ENCODE measurements at regions not wholly inside any gene's neighbourhood (a gene's known extent, or its start where the extent isn't known, plus 50 kb on each side); places are given as distances from the start of the nearest gene placed in this dataset.
"Not testable (repeated sequence)": the region's sequence is repeated elsewhere in the genome, so short reads cannot be mapped to it uniquely, and the experiment has no call there.

- H4K20me1 ChIP-seq (ENCODE audit: control insufficient read depth, insufficient read depth, low read length, poor library complexity, severe bottlenecking): no peaks in the 10 kb centered on the region
- Mint-ChIP-seq H3K4me3 (no peak overlapping the region), H3K27me3 (no peaks in the 10 kb centered on the region), H3K4me1 (peaks cover 3% of the 10 kb centered on the region), H3K27ac (no peak overlapping the region), H3K9me3 (ENCODE audit: insufficient read depth) (no peaks in the 10 kb centered on the region)
- ChIA-PET CTCF (no interaction called here), POLR2A (no interaction called here)
- H3K9ac ChIP-seq (ENCODE audit: low read length): no peak overlapping the region
- intact Hi-C loops (cut with micrococcal nuclease): no loop called here
- H3K9me3 ChIP-seq (ENCODE audit: control extremely low read depth in 1 of 3, control insufficient read depth in 2 of 3, insufficient read depth in 1 of 3, low read length in 2 of 3): peaks cover 0 to 1% (median 0%) of the 10 kb centered on the region in 3 donors
- DNase-seq: no peak
- no peak overlapping the region for H2AFZ ChIP-seq (ENCODE audit: insufficient read depth, low read depth, low read length, poor library complexity, severe bottlenecking)
- no peak overlapping the region for H3K4me3 ChIP-seq (ENCODE audit: control extremely low read depth in 1 of 5, extremely low read depth in 1 of 5, insufficient read depth in 1 of 5, low read depth in 2 of 5, low read length in 4 of 5)
- no peaks in the 10 kb centered on the region for H3K4me1 ChIP-seq (ENCODE audit: control insufficient read depth in 2 of 2, insufficient read depth in 2 of 2, low read length in 2 of 2)
- no peak overlapping the region for H3K27ac ChIP-seq (ENCODE audit: low read length in 2 of 2)
- TF ChIP-seq EZH2 (IDR thresholded peaks at IDR 0.05; ENCODE audit: borderline replicate concordance, insufficient read depth, low read depth, low read length, poor library complexity, severe bottlenecking) (no peak), CTCF (IDR thresholded peaks at IDR 0.05) (no peak)
- H3K36me3 ChIP-seq (replicated peaks in 1 of 2; ENCODE audit: control extremely low read depth in 1 of 2, control insufficient read depth in 1 of 2, extremely low read depth in 1 of 2, insufficient read depth in 2 of 2, low read length in 1 of 2): no peaks in the 10 kb centered on the region
- no CpG with 5 or more reads among the region's 6 CpGs for WGBS (ENCODE audit: insufficient coverage)
- H3K4me2 ChIP-seq (replicated peaks; ENCODE audit: low read depth, low read length, poor library complexity, severe bottlenecking): no peak overlapping the region
- H3K79me2 ChIP-seq (ENCODE audit: control insufficient read depth, insufficient read depth, low read length): no peaks in the 10 kb centered on the region
- H3K27me3 ChIP-seq (replicated peaks in 1 of 4; ENCODE audit: control extremely low read depth in 1 of 4, control insufficient read depth in 3 of 4, insufficient read depth in 4 of 4, low read length in 3 of 4): no peaks in the 10 kb centered on the region
- ATAC-seq (ENCODE audit: low read depth): no peak
These were observed 61.3 kb upstream of the C1orf53 start for GRCh38 chr1:197841158-197841557.

GRCh38 chr1:197839786-197840185, 62.6 kb upstream of the C1orf53 start:
- not testable (repeated sequence) for H3K27ac Mint-ChIP-seq

More at GRCh38 chr1:197839786-197840185, 62.6 kb upstream of the C1orf53 start:
- H3K27me3 Mint-ChIP-seq; H3K9ac ChIP-seq (ENCODE audit: low read length); H3K79me2 ChIP-seq (ENCODE audit: control insufficient read depth, insufficient read depth, low read length); H3K27ac ChIP-seq (ENCODE audit: low read length in 2 of 2); H3K9me3 Mint-ChIP-seq (ENCODE audit: insufficient read depth); H4K20me1 ChIP-seq (ENCODE audit: control insufficient read depth, insufficient read depth, low read length, poor library complexity, severe bottlenecking); H3K4me3 ChIP-seq (ENCODE audit: control extremely low read depth in 1 of 5, extremely low read depth in 1 of 5, insufficient read depth in 1 of 5, low read depth in 2 of 5, low read length in 4 of 5); H3K36me3 ChIP-seq (replicated peaks in 1 of 2; ENCODE audit: control extremely low read depth in 1 of 2, control insufficient read depth in 1 of 2, extremely low read depth in 1 of 2, insufficient read depth in 2 of 2, low read length in 1 of 2); ATAC-seq (ENCODE audit: low read depth); H3K4me1 Mint-ChIP-seq; H3K4me1 ChIP-seq (ENCODE audit: control insufficient read depth in 2 of 2, insufficient read depth in 2 of 2, low read length in 2 of 2); CTCF ChIA-PET; H3K4me3 Mint-ChIP-seq; H3K27me3 ChIP-seq (replicated peaks in 1 of 4; ENCODE audit: control extremely low read depth in 1 of 4, control insufficient read depth in 3 of 4, insufficient read depth in 4 of 4, low read length in 3 of 4); H3K9me3 ChIP-seq (ENCODE audit: control extremely low read depth in 1 of 3, control insufficient read depth in 2 of 3, insufficient read depth in 1 of 3, low read length in 2 of 3); H2AFZ ChIP-seq (ENCODE audit: insufficient read depth, low read depth, low read length, poor library complexity, severe bottlenecking); DNase-seq; H3K4me2 ChIP-seq (replicated peaks; ENCODE audit: low read depth, low read length, poor library complexity, severe bottlenecking); intact Hi-C loops (cut with micrococcal nuclease): not testable (repeated sequence)
- no CpG with 5 or more reads among the region's 3 CpGs for WGBS (ENCODE audit: insufficient coverage)
- POLR2A ChIA-PET: interaction anchor here (0.6 kb wide), 1 partner anchor 903 kb away, joined by 6 read pairs; no protein-coding TSS in a partner anchor
